ENCODE measurements at regions not wholly inside any gene's neighbourhood (a gene's known extent, or its start where the extent isn't known, plus 50 kb on each side); places are given as distances from the start of the nearest gene placed in this dataset.

GRCh38 chr10:47193666-47194065 lies 106.3 kb upstream of the GDF10 start:
- TF ChIP-seq, protein P1, sequence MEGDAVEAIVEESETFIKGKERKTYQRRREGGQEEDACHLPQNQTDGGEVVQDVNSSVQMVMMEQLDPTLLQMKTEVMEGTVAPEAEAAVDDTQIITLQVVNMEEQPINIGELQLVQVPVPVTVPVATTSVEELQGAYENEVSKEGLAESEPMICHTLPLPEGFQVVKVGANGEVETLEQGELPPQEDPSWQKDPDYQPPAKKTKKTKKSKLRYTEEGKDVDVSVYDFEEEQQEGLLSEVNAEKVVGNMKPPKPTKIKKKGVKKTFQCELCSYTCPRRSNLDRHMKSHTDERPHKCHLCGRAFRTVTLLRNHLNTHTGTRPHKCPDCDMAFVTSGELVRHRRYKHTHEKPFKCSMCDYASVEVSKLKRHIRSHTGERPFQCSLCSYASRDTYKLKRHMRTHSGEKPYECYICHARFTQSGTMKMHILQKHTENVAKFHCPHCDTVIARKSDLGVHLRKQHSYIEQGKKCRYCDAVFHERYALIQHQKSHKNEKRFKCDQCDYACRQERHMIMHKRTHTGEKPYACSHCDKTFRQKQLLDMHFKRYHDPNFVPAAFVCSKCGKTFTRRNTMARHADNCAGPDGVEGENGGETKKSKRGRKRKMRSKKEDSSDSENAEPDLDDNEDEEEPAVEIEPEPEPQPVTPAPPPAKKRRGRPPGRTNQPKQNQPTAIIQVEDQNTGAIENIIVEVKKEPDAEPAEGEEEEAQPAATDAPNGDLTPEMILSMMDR (IDR thresholded peaks at IDR 0.05): no peak
- 79% methylated on average over 6 of the region's 6 CpGs for WGBS (ENCODE audit: insufficient coverage)

DNA sequence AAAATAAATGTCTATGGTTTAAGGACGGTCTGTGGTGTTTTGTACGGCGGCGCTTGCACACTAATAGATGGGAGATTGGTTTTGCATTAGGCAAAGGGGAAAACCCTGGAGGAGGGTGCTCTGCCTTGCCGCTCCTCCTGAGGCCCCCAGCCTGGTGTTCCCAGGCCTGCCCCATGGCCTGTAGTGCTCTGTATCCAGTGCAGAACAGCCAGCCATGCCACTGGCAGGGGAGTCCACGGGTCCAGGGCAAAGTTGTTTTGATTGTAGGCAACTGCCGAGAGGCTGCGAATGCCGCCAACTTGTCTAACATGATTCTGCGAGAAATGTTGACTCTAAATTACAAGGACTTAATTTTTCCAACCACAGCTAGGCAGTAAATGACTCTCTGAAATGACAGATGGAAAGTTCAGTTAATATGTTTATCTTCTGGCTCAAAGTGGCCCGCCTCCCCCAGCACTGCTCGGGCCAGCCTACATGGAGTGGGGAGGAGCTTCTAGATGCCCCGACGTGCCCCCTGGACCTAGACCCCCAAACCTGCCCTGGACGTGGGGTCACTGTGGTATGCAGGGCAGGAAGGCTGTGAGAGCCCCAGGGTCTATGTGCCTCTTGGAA lies 104.6 kb upstream of the GDF10 start:
- Mint-ChIP-seq H3K27ac (no peak overlapping the region), H3K4me3 (no peak overlapping the region), H3K9me3 (peaks cover 0 to 1% (median 0%) of the 10 kb centered on the region in 7 donors), H3K4me1 (no peaks in the 10 kb centered on the region), H3K36me3 (no peaks in the 10 kb centered on the region), H3K27me3 (ENCODE audit: low read depth in 3 of 3) (peaks cover 0 to 7% (median 2%) of the 10 kb centered on the region in 3 donors)
- Histone ChIP-seq H3K9ac (ENCODE audit: insufficient read depth, low read length, poor library complexity, severe bottlenecking) (no peak overlapping the region), H3K36me3 (replicated peaks in 1 of 2; ENCODE audit: control insufficient read depth in 1 of 2, insufficient read depth in 2 of 2, low read length in 2 of 2) (no peaks in the 10 kb centered on the region), H3K27ac (ENCODE audit: low read depth in 1 of 2, low read length in 2 of 2) (no peak overlapping the region), H4K20me1 (ENCODE audit: insufficient read depth, low read length) (no peaks in the 10 kb centered on the region), H3K4me2 (replicated peaks; ENCODE audit: extremely low read depth, low read length, poor library complexity, severe bottlenecking) (no peak overlapping the region), H3K9me3 (replicated peaks in 1 of 2; ENCODE audit: control insufficient read depth in 1 of 2, insufficient read depth in 1 of 2, low read length in 2 of 2) (no peaks in the 10 kb centered on the region), H3K4me3 (replicated peaks in 1 of 3; ENCODE audit: low read depth in 2 of 3, low read length in 3 of 3) (no peak overlapping the region), H2AFZ (ENCODE audit: insufficient read depth, low read depth, low read length, poor library complexity, severe bottlenecking) (no peak overlapping the region), H3K4me1 (ENCODE audit: control insufficient read depth in 1 of 2, insufficient read depth in 2 of 2, low read length in 2 of 2) (no peaks in the 10 kb centered on the region), H3K27me3 (ENCODE audit: control insufficient read depth in 2 of 2, insufficient read depth in 2 of 2, low read length in 2 of 2) (no peaks in the 10 kb centered on the region), H3K79me2 (ENCODE audit: insufficient read depth, low read length) (no peaks in the 10 kb centered on the region)
- TF ChIP-seq, protein P1 (IDR thresholded peaks at IDR 0.05): no peak
- DNase-seq: no peak
- intact Hi-C loops (cut with micrococcal nuclease): loop anchor here in 1 of 2 donors (5.0 kb wide), 1 partner anchor 42 kb away; no protein-coding TSS in a partner anchor
- 94% methylated on average over 9 of the region's 15 CpGs for WGBS (ENCODE audit: insufficient coverage)

More at GRCh38 chr10:47193666-47194065, 106.3 kb upstream of the GDF10 start:
- Mint-ChIP-seq H3K9me3 (peaks cover 0 to 1% (median 0%) of the 10 kb centered on the region in 7 donors), H3K27me3 (ENCODE audit: low read depth in 3 of 3) (peaks cover 0 to 11% (median 6%) of the 10 kb centered on the region in 3 donors), H3K4me1 (no peaks in the 10 kb centered on the region), H3K27ac (no peak overlapping the region), H3K4me3 (no peak overlapping the region), H3K36me3 (no peaks in the 10 kb centered on the region)
- Histone ChIP-seq H3K79me2 (ENCODE audit: insufficient read depth, low read length) (no peaks in the 10 kb centered on the region), H4K20me1 (ENCODE audit: insufficient read depth, low read length) (no peaks in the 10 kb centered on the region), H3K27ac (ENCODE audit: low read depth in 1 of 2, low read length in 2 of 2) (no peak overlapping the region), H3K4me2 (replicated peaks; ENCODE audit: extremely low read depth, low read length, poor library complexity, severe bottlenecking) (no peak overlapping the region), H3K4me1 (ENCODE audit: control insufficient read depth in 1 of 2, insufficient read depth in 2 of 2, low read length in 2 of 2) (no peaks in the 10 kb centered on the region), H2AFZ (ENCODE audit: insufficient read depth, low read depth, low read length, poor library complexity, severe bottlenecking) (no peak overlapping the region), H3K36me3 (replicated peaks in 1 of 2; ENCODE audit: control insufficient read depth in 1 of 2, insufficient read depth in 2 of 2, low read length in 2 of 2) (no peaks in the 10 kb centered on the region), H3K27me3 (ENCODE audit: control insufficient read depth in 2 of 2, insufficient read depth in 2 of 2, low read length in 2 of 2) (no peaks in the 10 kb centered on the region), H3K4me3 (replicated peaks in 1 of 3; ENCODE audit: low read depth in 2 of 3, low read length in 3 of 3) (no peak overlapping the region), H3K9ac (ENCODE audit: insufficient read depth, low read length, poor library complexity, severe bottlenecking) (no peak overlapping the region), H3K9me3 (replicated peaks in 1 of 2; ENCODE audit: control insufficient read depth in 1 of 2, insufficient read depth in 1 of 2, low read length in 2 of 2) (no peaks in the 10 kb centered on the region)
- DNase-seq: no peak
- intact Hi-C loops (cut with micrococcal nuclease): no loop called here
